CD4-positive, alpha-beta memory T cell (primary cell): ENCODE measurements at regions not wholly inside any gene's neighbourhood (a gene's known extent, or its start where the extent isn't known, plus 50 kb on each side); places are given as distances from the start of the nearest gene placed in this dataset.
A peak's percentile ranks its signal among the peaks of the same experiment; 100 is the strongest.

Experiments
- CTCF ChIA-PET: fragments of 350-600 bp; sonication (Branson Sonifier 250); formaldehyde crosslinking; loops from one replicate; lab custom pipeline; 2021; ENCODE audit warnings: inconsistent platforms; ENCODE audit not compliant: partially characterized antibody; lab: Charles Lee
- POLR2A ChIA-PET: fragments of 350-600 bp; sonication (Branson Sonifier 250); formaldehyde crosslinking; loops from one replicate; lab custom pipeline; 2021; ENCODE audit not compliant: partially characterized antibody; lab: Charles Lee
- DNase-seq, 5 donors: peaks; one replicate each; pipeline versions ENCODE4 v3.0.0 to v3.0.0-alpha.2; 2020 to 2022; ENCODE audit warnings: mixed read lengths in 1 of 5
- H3K27ac ChIP-seq: one replicate; pipeline ENCODE4 v1.7.0; 2013; ENCODE audit warnings: low read depth, low read length
- H3K27me3 ChIP-seq: 2 replicates; pipeline ENCODE4 v1.7.0; 2013; ENCODE audit warnings: mild to moderate bottlenecking, low read length, moderate library complexity; ENCODE audit not compliant: insufficient read depth
- H3K36me3 ChIP-seq: 2 replicates; pipeline ENCODE4 v1.7.0; 2013; ENCODE audit warnings: mild to moderate bottlenecking, low read length, moderate library complexity; ENCODE audit not compliant: insufficient read depth
- H3K4me1 ChIP-seq: 2 replicates; pipeline ENCODE4 v1.7.0; 2013; ENCODE audit warnings: mild to moderate bottlenecking, low read length, moderate library complexity; ENCODE audit not compliant: insufficient read depth
- H3K4me3 ChIP-seq, 2 donors: one replicate each; pipeline ENCODE4 v1.7.0; 2013; ENCODE audit warnings: low read length in 2 of 2, mild to moderate bottlenecking in 1 of 2
- H3K9me3 ChIP-seq, 2 donors: one replicate each; pipeline ENCODE4 v1.7.0; 2013; ENCODE audit warnings: low read length in 2 of 2, control low read depth in 1 of 2; ENCODE audit not compliant: control insufficient read depth in 1 of 2
- H3K27ac Mint-ChIP-seq, 7 donors: one replicate each; pipeline ENCODE4 v1.8.0; 2020 to 2021; ENCODE audit warnings: mixed read lengths in 7 of 7, mild to moderate bottlenecking in 6 of 7, inconsistent platforms in 3 of 7, moderate library complexity in 3 of 7
- H3K27me3 Mint-ChIP-seq, 2 donors: one replicate each; pipeline ENCODE4 v1.8.0; 2020 to 2021; ENCODE audit warnings: mixed read lengths in 2 of 2
- H3K36me3 Mint-ChIP-seq, 2 donors: one replicate each; pipeline ENCODE4 v1.8.0; 2020 to 2021; ENCODE audit warnings: mixed read lengths in 2 of 2, inconsistent platforms in 1 of 2, mild to moderate bottlenecking in 1 of 2
- H3K4me1 Mint-ChIP-seq, 4 donors: one replicate each; pipeline ENCODE4 v1.8.0; 2020 to 2021; ENCODE audit warnings: mixed read lengths in 4 of 4, mild to moderate bottlenecking in 1 of 4
- H3K4me3 Mint-ChIP-seq, 8 donors: one replicate each; pipeline ENCODE4 v1.8.0; 2020 to 2021; ENCODE audit warnings: mixed read lengths in 8 of 8, mild to moderate bottlenecking in 7 of 8, moderate library complexity in 6 of 8, inconsistent platforms in 3 of 8
- H3K9me3 Mint-ChIP-seq, 8 donors: one replicate each; pipeline ENCODE4 v1.8.0; 2020 to 2021; ENCODE audit warnings: mixed read lengths in 8 of 8, mild to moderate bottlenecking in 5 of 8, inconsistent platforms in 3 of 8, moderate library complexity in 1 of 8
- intact Hi-C: fragments of 100-400 bp; cut with micrococcal nuclease; formaldehyde crosslinking; loops from one replicate; pipeline ENCODE4 v1.15.1; 2023

GRCh38 chr17:77544347-77545110 lies 403.8 kb downstream of the SEC14L1 start:
- no peak overlapping the region for H3K27ac Mint-ChIP-seq
- no peaks in the 10 kb centered on the region for H3K9me3 Mint-ChIP-seq
- Histone ChIP-seq H3K27me3 (peaks cover 7% of the 10 kb centered on the region), H3K4me1 (no peaks in the 10 kb centered on the region), H3K4me3 (no peak overlapping the region), H3K9me3 (no peaks in the 10 kb centered on the region), H3K36me3 (no peaks in the 10 kb centered on the region), H3K27ac (no peak overlapping the region)
- ChIA-PET POLR2A (no interaction called here), CTCF (interaction anchor here (2.1 to 10.3 kb wide), 2 partner anchors 105 to 470 kb away, joined by 5 to 121 read pairs; no protein-coding TSS in a partner anchor)
- no peaks in the 10 kb centered on the region for H3K36me3 Mint-ChIP-seq
- no peak for DNase-seq
- no peaks in the 10 kb centered on the region for H3K4me1 Mint-ChIP-seq
- peaks cover 3 to 11% of the 10 kb centered on the region in 2 donors for H3K27me3 Mint-ChIP-seq
- intact Hi-C loops = no loop called here
- H3K4me3 Mint-ChIP-seq = no peak overlapping the region

GRCh38 chr17:77546772-77547241 lies 406.0 kb downstream of the SEC14L1 start:
- H3K9me3 Mint-ChIP-seq = no peaks in the 10 kb centered on the region
- Histone ChIP-seq H3K36me3 (no peaks in the 10 kb centered on the region), H3K4me1 (no peaks in the 10 kb centered on the region), H3K9me3 (no peaks in the 10 kb centered on the region), H3K27ac (no peak overlapping the region), H3K27me3 (no peaks in the 10 kb centered on the region), H3K4me3 (no peak overlapping the region)
- CTCF ChIA-PET = interaction anchor here (1.1 to 10.3 kb wide), 3 partner anchors 191 to 484 kb away, joined by 3 to 121 read pairs (median 3); no protein-coding TSS in a partner anchor
- intact Hi-C loops = no loop called here
- H3K4me1 Mint-ChIP-seq = peaks cover 0 to 1% (median 0%) of the 10 kb centered on the region in 4 donors
- no peak overlapping the region for H3K27ac Mint-ChIP-seq
- H3K27me3 Mint-ChIP-seq = peaks cover 0 to 3% of the 10 kb centered on the region in 2 donors
- no peaks in the 10 kb centered on the region for H3K36me3 Mint-ChIP-seq
- POLR2A ChIA-PET = no interaction called here
- H3K4me3 Mint-ChIP-seq = no peak overlapping the region
- no peak for DNase-seq

- no peaks in the 10 kb centered on the region for H3K9me3 Mint-ChIP-seq
- no peak overlapping the region for H3K4me3 ChIP-seq
- ChIA-PET POLR2A (no interaction called here), CTCF (interaction anchor here (10.3 kb wide), 1 partner anchor 466 kb away, joined by 121 read pairs; no protein-coding TSS in a partner anchor)
- H3K4me1 ChIP-seq = no peaks in the 10 kb centered on the region
- H3K27ac Mint-ChIP-seq = no peak overlapping the region
- no peaks in the 10 kb centered on the region for H3K36me3 Mint-ChIP-seq
- no peak overlapping the region for H3K27ac ChIP-seq
- H3K36me3 ChIP-seq = no peaks in the 10 kb centered on the region
- peaks cover 0 to 3% of the 10 kb centered on the region in 2 donors for H3K27me3 Mint-ChIP-seq
- no peak overlapping the region for H3K4me3 Mint-ChIP-seq
- DNase-seq = no peak
- intact Hi-C loops = no loop called here
- H3K4me1 Mint-ChIP-seq = peaks cover 0 to 1% (median 0%) of the 10 kb centered on the region in 4 donors
- H3K27me3 ChIP-seq = no peaks in the 10 kb centered on the region
- H3K9me3 ChIP-seq = no peaks in the 10 kb centered on the region
Observed at GRCh38 chr17:77548967-77549366, 408.2 kb downstream of the SEC14L1 start.

- CTCF ChIA-PET = no interaction called here
- no peaks in the 10 kb centered on the region for H3K9me3 Mint-ChIP-seq
- no peaks in the 10 kb centered on the region for H3K36me3 Mint-ChIP-seq
- H3K4me3 Mint-ChIP-seq = no peak overlapping the region
- H3K27ac ChIP-seq = no peak overlapping the region
- POLR2A ChIA-PET = no interaction called here
- H3K27me3 Mint-ChIP-seq = peaks cover 0 to 3% of the 10 kb centered on the region in 2 donors
- H3K27ac Mint-ChIP-seq = no peak overlapping the region
- H3K27me3 ChIP-seq = no peaks in the 10 kb centered on the region
- H3K36me3 ChIP-seq = no peaks in the 10 kb centered on the region
- H3K4me3 ChIP-seq = no peak overlapping the region
- intact Hi-C loops = no loop called here
- peaks cover 0 to 1% (median 0%) of the 10 kb centered on the region in 4 donors for H3K4me1 Mint-ChIP-seq
- no peaks in the 10 kb centered on the region for H3K9me3 ChIP-seq
- no peaks in the 10 kb centered on the region for H3K4me1 ChIP-seq
- no peak for DNase-seq
Observed at GRCh38 chr17:77549726-77550366, 408.7 kb upstream of the TNRC6C start.

- Mint-ChIP-seq H3K27ac (no peak overlapping the region), H3K36me3 (no peaks in the 10 kb centered on the region), H3K9me3 (no peaks in the 10 kb centered on the region), H3K27me3 (peaks cover 0 to 6% of the 10 kb centered on the region in 2 donors), H3K4me3 (peak overlapping the region in 1 of 8 donors; percentile 39), H3K4me1 (peaks cover 0 to 1% (median 0%) of the 10 kb centered on the region in 4 donors)
- Histone ChIP-seq H3K27ac (no peak overlapping the region), H3K36me3 (no peaks in the 10 kb centered on the region), H3K27me3 (no peaks in the 10 kb centered on the region), H3K9me3 (no peaks in the 10 kb centered on the region), H3K4me1 (no peaks in the 10 kb centered on the region), H3K4me3 (no peak overlapping the region)
- CTCF ChIA-PET = interaction anchor here (1.8 kb wide), 1 partner anchor 12 kb away, joined by 4 read pairs; no protein-coding TSS in a partner anchor
- intact Hi-C loops = no loop called here
- no peak for DNase-seq
- POLR2A ChIA-PET = interaction anchor here (0.6 kb wide), 1 partner anchor 51 kb away, joined by 3 read pairs; no protein-coding TSS in a partner anchor
Observed at GRCh38 chr17:77553459-77554066, 404.9 kb upstream of the TNRC6C start.

- Histone ChIP-seq H3K36me3 (no peaks in the 10 kb centered on the region), H3K4me3 (no peak overlapping the region), H3K4me1 (no peaks in the 10 kb centered on the region), H3K27ac (no peak overlapping the region), H3K27me3 (no peaks in the 10 kb centered on the region), H3K9me3 (no peaks in the 10 kb centered on the region)
- intact Hi-C loops = no loop called here
- Mint-ChIP-seq H3K4me3 (peak overlapping the region in 1 of 8 donors; percentile 36), H3K27ac (no peak overlapping the region), H3K27me3 (peaks cover 0 to 6% of the 10 kb centered on the region in 2 donors), H3K4me1 (peaks cover 0 to 1% (median 0%) of the 10 kb centered on the region in 4 donors), H3K36me3 (no peaks in the 10 kb centered on the region), H3K9me3 (no peaks in the 10 kb centered on the region)
- no peak for DNase-seq
- POLR2A ChIA-PET = no interaction called here
- CTCF ChIA-PET = no interaction called here
Observed at GRCh38 chr17:77555121-77555591, 403.3 kb upstream of the TNRC6C start.
